Fibroblast of skin of back (primary cell): ENCODE measurements at regions not wholly inside any gene's neighbourhood (a gene's known extent, or its start where the extent isn't known, plus 50 kb on each side); places are given as distances from the start of the nearest gene placed in this dataset.
A peak's percentile ranks its signal among the peaks of the same experiment; 100 is the strongest.
"Not testable (repeated sequence)": the region's sequence is repeated elsewhere in the genome, so short reads cannot be mapped to it uniquely, and the experiment has no call there.

Experiments used
- DNase-seq: peaks from one replicate; pipeline ENCODE4 v3.0.0-alpha.2; 2013

GRCh38 chr20:48026981-48027592 is 241.8 kb upstream of the SULF2 start:
- DNase-seq = no peak

GRCh38 chr20:48025661-48026060 is 240.4 kb upstream of the SULF2 start:
- peak; percentile 80 for DNase-seq

DNA sequence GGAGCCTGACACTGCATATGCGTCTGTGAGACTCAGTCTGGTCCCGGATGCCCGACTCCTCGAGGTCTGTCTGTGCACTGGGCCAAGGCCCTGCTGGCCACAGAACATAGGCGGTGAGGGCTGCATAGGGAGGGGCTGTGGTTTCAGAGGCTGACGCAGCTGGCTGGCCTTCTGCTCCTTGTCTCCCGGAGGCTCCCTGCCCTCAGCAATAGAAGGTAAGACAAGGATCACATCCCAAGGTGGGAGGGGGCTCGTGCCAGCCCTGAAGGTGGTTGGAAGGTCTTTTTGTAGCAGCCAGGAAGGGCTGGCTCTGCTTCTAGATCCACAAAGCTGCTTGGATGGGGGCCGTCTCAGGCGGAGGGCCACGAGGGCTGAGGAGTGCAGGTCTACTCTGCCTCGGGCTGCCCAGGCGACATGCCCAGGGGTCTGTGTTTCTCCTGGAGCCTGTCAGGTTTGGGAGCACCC is 239.8 kb upstream of the SULF2 start:
- DNase-seq = peak; percentile 85

DNA sequence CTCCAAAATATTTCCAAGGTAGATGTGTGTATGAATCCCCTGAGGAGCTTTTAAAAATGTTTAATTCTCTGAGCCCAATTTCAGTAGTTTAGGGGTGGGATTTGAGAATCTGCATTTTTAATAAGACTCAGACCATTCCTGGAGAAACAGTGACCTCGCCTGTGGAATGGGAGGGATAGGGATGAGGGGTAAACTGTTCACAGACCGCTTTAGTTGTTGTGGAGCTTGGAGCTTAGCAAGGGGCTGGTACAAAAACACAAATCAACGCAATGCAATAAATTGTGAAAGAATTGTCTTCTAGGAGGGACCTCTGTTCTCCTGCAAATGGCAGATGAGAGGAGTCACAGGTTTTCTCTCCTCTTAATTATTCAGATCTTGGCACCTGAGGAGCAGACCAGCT is 239.3 kb upstream of the SULF2 start:
- DNase-seq = no peak

GRCh38 chr20:48020696-48021095 is 235.4 kb upstream of the SULF2 start:
- not testable (repeated sequence) for DNase-seq

- DNase-seq = no peak
These were observed 234.7 kb upstream of the SULF2 start for GRCh38 chr20:48019940-48020339.

DNA sequence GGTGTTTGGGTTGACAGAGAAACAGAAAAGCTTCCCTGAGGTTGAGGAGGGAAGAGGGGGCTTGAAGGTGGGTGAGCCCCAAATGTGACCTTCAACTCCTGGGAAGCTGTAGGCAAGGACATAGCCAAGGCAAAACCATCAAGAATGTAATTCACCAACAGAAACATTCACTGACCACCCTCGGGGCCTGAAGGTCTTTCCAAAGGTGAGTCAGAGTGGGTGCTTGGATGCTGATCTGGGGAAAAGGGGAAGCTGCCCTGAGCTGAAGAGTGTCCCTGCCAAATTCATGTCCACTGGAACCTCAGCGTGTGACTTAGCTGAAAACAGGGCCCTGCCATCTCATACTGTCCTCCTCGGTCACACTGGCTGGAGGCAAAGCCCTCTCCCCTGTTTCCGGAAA is 234.2 kb upstream of the SULF2 start:
- peak; percentile 40 for DNase-seq

GRCh38 chr20:48018851-48019250 is 233.6 kb upstream of the SULF2 start:
- DNase-seq = peak; percentile 96

DNA sequence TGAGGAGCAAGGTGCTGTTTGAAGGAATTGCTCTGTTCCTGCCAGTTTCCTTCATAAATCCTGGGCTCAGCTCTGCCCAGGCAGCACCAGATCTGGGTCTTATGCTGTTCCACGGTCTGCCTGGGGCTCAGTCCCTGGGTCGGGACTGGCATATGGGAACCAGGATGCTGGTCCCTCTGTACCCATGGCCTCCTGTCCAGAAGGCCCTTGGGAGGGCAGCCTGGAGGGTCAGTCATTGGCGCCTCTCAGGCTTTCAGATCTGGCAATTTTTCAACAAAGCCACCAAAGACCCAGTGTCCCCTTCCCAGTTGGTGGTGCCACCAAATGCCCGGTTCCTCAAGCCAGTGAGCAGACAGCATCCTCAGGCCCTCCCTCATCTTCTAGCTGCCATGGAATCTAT is 232.7 kb upstream of the SULF2 start:
- no peak for DNase-seq

GRCh38 chr20:48017509-48017908 is 232.2 kb upstream of the SULF2 start:
- peak; percentile 57 for DNase-seq

GRCh38 chr20:48015943-48016723 is 230.9 kb upstream of the SULF2 start:
- DNase-seq = peak; percentile 99

DNA sequence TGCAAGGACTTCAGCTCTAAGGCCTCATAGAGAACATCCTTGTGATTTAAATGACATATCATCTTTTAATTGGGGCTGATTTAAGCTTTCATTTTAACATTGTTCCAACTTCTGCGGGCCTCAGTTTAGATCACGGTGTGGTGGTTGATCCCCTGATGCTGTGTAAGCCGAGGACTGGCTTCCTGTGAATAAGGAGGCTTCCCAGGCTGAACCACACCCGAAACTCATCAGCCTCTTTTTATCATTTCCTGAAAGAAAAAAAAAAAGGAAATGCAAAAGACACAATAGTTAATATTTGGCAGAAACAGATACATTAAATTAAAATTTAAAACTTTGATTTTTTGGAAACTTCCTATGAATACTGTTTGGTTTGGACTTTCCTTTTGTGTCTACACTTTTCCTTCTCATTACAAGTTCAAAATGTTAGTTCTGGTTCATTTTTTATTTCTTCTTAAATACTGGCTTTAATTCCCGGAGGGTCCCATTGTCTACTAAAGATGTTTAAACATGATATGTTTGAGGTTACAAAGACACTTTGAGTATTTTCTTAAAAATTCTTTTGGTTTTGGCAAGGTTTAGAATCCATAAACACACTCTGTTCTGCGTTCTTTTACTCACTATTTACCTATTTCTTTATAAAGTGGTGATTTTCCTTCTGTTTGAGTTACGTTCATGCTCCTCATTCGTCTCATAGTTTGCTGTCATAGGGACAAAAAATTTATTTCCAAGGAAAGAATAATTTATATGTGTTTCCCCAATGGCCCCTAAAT is 230.0 kb upstream of the SULF2 start:
- peak; percentile 52 for DNase-seq

DNA sequence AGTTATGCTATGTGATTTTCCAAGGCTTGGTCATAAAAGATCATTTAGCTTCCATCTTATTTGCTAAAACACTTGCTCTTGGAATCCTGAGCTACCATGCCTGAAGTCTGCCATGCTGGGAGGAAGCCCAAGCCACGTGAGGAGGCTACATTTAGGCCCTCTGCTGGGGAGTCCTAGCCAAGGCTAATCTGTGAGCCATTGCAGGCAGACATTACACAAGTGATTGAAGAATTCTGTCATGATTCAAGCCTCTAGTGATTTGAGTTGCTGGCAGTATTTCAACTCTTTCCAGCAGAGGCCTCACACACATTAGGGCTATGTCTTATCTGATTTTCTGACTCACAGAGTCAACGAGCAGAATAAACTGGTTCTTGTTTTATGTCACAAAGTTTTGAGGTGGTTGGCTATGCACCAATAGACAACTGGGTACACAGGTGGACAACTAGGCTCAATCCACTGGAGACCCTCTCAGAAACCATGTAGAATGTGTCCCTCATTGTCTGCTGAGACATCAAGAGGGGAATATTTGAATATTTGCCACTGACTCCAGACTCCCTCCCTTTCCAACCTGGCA is 227.2 kb upstream of the SULF2 start:
- peak; percentile 96 for DNase-seq

DNA sequence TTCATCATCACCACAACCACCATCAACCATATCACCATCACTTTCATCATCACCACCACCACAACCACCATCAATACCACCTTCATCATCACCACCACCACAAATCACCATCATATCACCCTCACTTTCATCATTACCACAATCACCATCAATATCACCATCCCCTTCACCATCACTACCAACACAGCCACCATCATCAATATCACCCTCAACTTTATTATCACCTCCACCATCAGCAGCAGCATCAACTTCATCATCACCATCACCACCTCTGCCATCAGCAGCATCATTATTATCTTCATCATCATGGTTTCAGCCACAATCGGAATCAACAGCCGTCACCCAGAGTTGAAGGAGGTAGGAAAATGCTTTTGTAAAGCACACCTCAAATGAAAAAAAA is 225.7 kb upstream of the SULF2 start:
- DNase-seq = no peak

- no peak for DNase-seq
These were observed 225.3 kb upstream of the SULF2 start for GRCh38 chr20:48010623-48011022.

DNA sequence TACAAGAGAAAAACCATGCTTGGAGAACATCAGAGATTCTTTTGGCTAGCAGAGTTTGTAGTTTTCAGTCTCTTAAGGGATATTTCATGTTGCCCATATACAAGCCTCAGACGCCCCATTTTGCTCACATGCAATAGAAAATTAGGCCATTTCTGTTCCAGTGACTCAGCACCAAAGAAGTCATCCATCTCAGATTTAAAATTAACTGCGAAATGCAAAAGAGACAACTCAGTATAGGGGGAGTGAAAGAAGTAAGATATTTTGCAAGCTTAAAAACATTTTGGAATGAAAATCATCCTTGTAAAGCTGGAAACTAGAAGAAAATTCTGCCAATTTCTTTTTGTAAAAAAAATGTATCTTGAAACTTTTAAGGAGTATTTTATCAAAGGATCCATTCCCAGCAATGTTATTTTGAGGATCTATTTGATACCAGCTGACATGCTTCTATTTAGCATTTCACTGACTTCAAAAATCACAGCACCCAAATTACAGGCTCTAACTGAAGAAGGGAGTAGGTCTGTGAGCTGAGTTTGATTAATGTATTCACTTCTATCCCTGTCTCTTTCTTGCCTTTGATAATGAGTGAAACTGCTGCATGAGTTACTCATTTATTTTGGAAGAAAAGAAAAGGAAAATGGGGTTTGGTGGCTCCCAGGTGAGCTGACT is 223.7 kb upstream of the SULF2 start:
- DNase-seq = peak; percentile 82

DNA sequence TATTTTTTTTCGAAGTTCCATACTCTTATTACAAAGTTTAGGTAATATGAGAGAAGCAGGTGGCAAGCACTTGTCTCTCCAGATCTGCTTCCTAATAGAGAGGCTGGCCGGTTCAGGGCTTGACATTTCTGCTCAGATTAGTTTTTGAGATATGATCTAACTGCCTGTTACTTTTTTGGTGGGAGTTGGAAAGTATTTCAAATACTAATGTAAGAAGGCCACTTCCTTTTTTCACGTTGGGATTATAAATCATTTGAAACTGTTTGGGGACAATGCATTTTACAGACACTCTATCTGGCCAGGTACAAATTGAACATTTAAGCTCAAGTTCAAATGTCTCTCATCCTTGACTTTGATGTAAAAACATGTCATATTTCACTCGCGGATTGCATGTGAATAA is 222.1 kb upstream of the SULF2 start:
- DNase-seq = no peak

DNA sequence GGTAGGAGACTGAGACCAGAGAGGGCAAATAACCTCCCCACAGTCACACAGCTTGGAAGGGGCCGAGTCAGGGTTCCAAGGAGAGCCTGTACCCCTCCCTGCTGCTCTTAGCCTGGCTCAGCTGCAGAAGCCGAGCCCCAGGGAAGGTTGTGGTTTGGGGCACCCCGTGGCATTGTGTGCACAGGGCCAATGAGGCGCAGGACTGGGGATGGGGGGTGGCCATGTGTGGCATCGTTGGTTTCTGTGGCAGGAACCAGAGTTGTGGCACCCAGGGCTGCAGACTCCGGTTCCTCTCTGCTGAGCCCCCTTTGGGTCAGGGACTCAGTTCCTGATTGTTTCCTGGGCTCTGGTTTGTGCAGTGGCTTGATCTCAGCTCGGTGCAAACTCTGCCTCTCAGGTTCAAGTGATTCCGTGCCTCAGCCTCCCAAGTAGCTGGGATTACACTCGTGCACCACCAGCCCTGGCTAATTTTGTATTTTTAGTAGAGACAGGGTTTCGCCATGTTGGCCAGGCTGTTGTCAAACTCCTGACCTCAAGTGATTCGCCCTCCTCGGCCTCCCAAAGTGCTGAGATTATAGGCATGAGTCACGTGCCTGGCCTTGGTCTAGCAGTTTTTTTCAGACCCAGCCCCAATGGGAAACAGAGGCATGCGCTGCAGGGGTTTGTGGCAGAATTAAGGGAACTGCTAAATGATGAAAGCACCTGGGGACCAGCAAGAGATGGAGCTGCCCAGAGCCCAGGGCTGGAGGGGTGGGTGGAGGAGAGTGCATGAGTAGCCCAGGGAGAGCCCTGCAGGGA is 221.0 kb upstream of the SULF2 start:
- DNase-seq = peak; percentile 81

DNA sequence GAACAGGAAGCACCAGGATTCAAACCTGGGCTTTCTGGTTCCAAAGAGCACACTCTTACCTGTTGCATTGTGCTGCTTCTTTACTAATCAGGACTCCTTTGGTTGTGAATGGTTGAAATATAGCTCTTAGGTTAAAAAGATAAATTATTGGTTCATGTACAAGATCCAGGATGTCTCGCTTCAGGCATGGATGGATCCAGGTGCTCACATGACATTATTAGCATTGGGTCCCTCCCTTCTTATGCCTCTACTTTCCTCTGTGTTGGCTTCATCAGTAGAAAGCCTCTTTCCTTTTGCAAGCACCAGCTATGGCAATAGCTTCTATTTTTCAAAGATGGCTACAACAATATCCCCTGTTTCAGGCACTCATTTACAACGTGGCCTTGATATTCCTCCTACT is 217.7 kb upstream of the SULF2 start:
- DNase-seq = no peak

DNA sequence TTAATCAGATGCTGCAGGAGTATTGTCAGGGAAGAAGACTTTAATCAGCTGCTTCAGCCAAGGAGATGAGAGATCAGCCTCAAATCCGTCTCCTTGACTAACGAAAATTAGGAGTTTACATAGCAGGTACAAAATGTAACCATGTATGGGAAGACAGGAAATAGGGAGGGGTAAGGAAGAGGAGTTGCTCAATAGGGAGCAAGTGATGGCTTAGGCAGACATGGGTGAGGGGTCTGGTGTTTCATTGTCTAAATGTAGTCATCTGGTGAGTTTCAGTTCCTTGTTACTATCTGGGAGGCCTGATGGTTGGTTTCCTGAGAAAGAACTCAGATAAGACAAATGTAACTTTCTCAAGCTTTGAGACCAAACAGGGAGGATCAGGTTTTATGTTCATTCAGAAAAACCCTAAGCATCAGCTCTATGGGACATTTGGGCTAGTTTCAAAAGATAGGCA is 217.3 kb upstream of the SULF2 start:
- no peak for DNase-seq

DNA sequence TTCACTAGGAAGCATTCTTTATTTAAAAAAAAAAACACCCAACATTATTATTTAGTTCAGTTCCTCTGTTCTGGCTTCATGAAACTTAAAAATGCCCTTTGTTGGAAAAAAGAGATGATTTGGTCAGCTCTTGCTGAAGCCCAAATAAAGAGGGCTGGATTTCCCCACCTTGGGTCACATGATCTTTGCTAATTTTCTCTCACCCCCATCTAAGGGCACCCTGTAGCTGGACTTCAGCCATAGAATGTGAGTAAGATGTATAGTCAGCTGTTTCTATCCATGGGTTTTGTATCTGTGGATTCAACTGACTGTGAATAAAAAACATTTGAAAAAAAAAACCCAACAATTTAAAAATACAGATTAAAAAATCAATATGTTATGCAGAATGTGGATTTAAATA is 213.9 kb upstream of the SULF2 start:
- peak; percentile 54 for DNase-seq

GRCh38 chr20:47998736-47999135 is 213.5 kb upstream of the SULF2 start:
- DNase-seq = peak; percentile 40
